Vagina (tissue), 2 donors: ENCODE measurements at regions not wholly inside any gene's neighbourhood (a gene's known extent, or its start where the extent isn't known, plus 50 kb on each side); places are given as distances from the start of the nearest gene placed in this dataset.

ENCODE experiments used
- POLR2A ChIP-seq, 2 donors: fragments of 450-650 bp; IDR thresholded peaks; one replicate each; pipeline ENCODE4 v1.6.1; 2017; ENCODE audit warnings: antibody characterized with exemption in 2 of 2, mild to moderate bottlenecking in 2 of 2, moderate library complexity in 2 of 2
- POLR2AphosphoS5 ChIP-seq, 2 donors: sonication (generic); formaldehyde crosslinking; IDR thresholded peaks; one replicate each; pipeline ENCODE4 v1.9.0; 2017; ENCODE audit warnings: antibody characterized with exemption in 2 of 2, mild to moderate bottlenecking in 2 of 2, low read depth in 1 of 2; ENCODE audit not compliant: insufficient read depth in 1 of 2
- TF ChIP-seq, protein P1 (sequence below), 3 experiments: fragments of 450-650 bp in 2 of 3; fragments of 200-600 bp in 1 of 3; sonication (generic) in 1 of 3; IDR thresholded peaks; one replicate each; pipeline ENCODE4 v1.5.1; 2017 to 2019; ENCODE audit warnings: antibody characterized with exemption in 3 of 3, mild to moderate bottlenecking in 2 of 3, moderate library complexity in 2 of 3

DNA sequence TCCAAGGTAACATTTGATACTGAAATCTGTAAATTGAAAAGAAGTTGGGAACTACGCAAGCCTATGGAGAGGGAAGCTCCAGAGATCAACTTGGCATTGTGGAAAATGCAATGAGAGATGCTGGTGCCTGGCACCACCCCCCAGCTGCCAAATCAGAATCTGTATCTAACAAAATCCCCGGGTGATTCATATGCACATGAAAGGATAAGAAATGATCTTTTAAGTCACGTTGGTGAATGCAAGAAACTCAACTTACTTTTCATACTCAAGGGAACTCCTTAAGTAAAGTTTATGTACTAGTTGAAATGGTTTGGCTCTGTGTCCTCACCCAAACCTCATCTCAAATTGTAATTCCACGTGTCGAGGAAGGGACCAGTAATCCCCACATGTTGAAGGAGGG is 158.5 kb upstream of the MYO16 start:
- TF ChIP-seq POLR2A (IDR thresholded peaks at IDR 0.05) (no peak), POLR2AphosphoS5 (IDR thresholded peaks at IDR 0.05; ENCODE audit: insufficient read depth in 1 of 2, low read depth in 1 of 2) (no peak)
- TF ChIP-seq, protein P1, sequence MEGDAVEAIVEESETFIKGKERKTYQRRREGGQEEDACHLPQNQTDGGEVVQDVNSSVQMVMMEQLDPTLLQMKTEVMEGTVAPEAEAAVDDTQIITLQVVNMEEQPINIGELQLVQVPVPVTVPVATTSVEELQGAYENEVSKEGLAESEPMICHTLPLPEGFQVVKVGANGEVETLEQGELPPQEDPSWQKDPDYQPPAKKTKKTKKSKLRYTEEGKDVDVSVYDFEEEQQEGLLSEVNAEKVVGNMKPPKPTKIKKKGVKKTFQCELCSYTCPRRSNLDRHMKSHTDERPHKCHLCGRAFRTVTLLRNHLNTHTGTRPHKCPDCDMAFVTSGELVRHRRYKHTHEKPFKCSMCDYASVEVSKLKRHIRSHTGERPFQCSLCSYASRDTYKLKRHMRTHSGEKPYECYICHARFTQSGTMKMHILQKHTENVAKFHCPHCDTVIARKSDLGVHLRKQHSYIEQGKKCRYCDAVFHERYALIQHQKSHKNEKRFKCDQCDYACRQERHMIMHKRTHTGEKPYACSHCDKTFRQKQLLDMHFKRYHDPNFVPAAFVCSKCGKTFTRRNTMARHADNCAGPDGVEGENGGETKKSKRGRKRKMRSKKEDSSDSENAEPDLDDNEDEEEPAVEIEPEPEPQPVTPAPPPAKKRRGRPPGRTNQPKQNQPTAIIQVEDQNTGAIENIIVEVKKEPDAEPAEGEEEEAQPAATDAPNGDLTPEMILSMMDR (IDR thresholded peaks at IDR 0.05), result no peak
